ENCODE measurements at regions not wholly inside any gene's neighbourhood (a gene's known extent, or its start where the extent isn't known, plus 50 kb on each side); places are given as distances from the start of the nearest gene placed in this dataset.

DNA sequence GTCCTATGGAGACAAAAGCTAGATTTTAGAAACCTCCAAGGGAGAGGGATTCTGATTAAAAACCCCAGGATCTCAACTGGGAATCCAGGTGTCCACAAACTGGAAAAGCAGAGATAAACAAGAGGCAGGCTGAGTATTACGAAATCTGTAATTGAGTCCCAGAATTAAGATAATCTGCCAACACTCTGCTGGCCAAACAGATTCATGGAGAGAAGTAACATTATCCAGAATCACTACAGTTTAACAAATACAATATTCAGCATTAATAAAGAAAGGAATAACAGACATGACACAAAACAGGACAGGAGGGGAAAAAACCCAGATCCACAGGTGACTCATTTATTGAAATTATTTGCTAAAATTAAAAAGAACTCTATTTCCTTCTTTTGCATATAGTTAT is 227.2 kb upstream of the NANOGP8 start:
- TF ChIP-seq, protein P1, sequence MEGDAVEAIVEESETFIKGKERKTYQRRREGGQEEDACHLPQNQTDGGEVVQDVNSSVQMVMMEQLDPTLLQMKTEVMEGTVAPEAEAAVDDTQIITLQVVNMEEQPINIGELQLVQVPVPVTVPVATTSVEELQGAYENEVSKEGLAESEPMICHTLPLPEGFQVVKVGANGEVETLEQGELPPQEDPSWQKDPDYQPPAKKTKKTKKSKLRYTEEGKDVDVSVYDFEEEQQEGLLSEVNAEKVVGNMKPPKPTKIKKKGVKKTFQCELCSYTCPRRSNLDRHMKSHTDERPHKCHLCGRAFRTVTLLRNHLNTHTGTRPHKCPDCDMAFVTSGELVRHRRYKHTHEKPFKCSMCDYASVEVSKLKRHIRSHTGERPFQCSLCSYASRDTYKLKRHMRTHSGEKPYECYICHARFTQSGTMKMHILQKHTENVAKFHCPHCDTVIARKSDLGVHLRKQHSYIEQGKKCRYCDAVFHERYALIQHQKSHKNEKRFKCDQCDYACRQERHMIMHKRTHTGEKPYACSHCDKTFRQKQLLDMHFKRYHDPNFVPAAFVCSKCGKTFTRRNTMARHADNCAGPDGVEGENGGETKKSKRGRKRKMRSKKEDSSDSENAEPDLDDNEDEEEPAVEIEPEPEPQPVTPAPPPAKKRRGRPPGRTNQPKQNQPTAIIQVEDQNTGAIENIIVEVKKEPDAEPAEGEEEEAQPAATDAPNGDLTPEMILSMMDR (IDR thresholded peaks at IDR 0.05; ENCODE audit: poor library complexity): no peak
- TF ChIP-seq EZH2 (IDR thresholded peaks at IDR 0.05; ENCODE audit: borderline replicate concordance): no peak
- TF ChIP-seq EZH2phosphoT487 (IDR thresholded peaks at IDR 0.05; ENCODE audit: low read depth, severe bottlenecking, unreplicated experiment): no peak
